ENCODE measurements at regions not wholly inside any gene's neighbourhood (a gene's known extent, or its start where the extent isn't known, plus 50 kb on each side); places are given as distances from the start of the nearest gene placed in this dataset.
A peak's percentile ranks its signal among the peaks of the same experiment; 100 is the strongest.

- ATAC-seq (peak; percentile 44 to 58), DNase-seq (ENCODE audit: low spot score) (peak; percentile 65)
- Mint-ChIP-seq H3K4me3 (no peak overlapping the region), H3K27ac (no peak overlapping the region), H3K27me3 (peaks cover 6 to 10% of the 10 kb centered on the region in 2 donors), H3K36me3 (no peaks in the 10 kb centered on the region), H3K4me1 (ENCODE audit: low read depth in 2 of 2) (no peaks in the 10 kb centered on the region), H3K9me3 (no peaks in the 10 kb centered on the region)
These were observed 246.8 kb downstream of the SKIDA1 start for GRCh38 chr10:21278491-21279216.

- no peaks in the 10 kb centered on the region for H3K9me3 Mint-ChIP-seq
- H3K27ac Mint-ChIP-seq = no peak overlapping the region
- no peak overlapping the region for H3K4me3 Mint-ChIP-seq
- H3K36me3 Mint-ChIP-seq = no peaks in the 10 kb centered on the region
- ATAC-seq (peak; percentile 39 to 56), DNase-seq (ENCODE audit: low spot score) (no peak)
- no peaks in the 10 kb centered on the region for H3K4me1 Mint-ChIP-seq (ENCODE audit: low read depth in 2 of 2)
- H3K27me3 Mint-ChIP-seq = peaks cover 0 to 6% of the 10 kb centered on the region in 2 donors
These were observed 252.0 kb downstream of the SKIDA1 start for GRCh38 chr10:21273400-21273968.

- no peak for ATAC-seq
- H3K4me3 Mint-ChIP-seq = no peak overlapping the region
- H3K27me3 Mint-ChIP-seq = peaks cover 0 to 6% of the 10 kb centered on the region in 2 donors
- no peaks in the 10 kb centered on the region for H3K4me1 Mint-ChIP-seq (ENCODE audit: low read depth in 2 of 2)
- no peaks in the 10 kb centered on the region for H3K36me3 Mint-ChIP-seq
- H3K27ac Mint-ChIP-seq = no peak overlapping the region
- no peaks in the 10 kb centered on the region for H3K9me3 Mint-ChIP-seq
- DNase-seq (ENCODE audit: low spot score) = no peak
These were observed 252.7 kb downstream of the SKIDA1 start for GRCh38 chr10:21272643-21273399.

- Mint-ChIP-seq H3K4me3 (no peak overlapping the region), H3K27ac (no peak overlapping the region), H3K27me3 (peaks cover 0 to 6% of the 10 kb centered on the region in 2 donors), H3K36me3 (no peaks in the 10 kb centered on the region), H3K4me1 (ENCODE audit: low read depth in 2 of 2) (no peaks in the 10 kb centered on the region), H3K9me3 (no peaks in the 10 kb centered on the region)
- DNase-seq (ENCODE audit: low spot score) (no peak), ATAC-seq (no peak)
These were observed 254.5 kb downstream of the SKIDA1 start for GRCh38 chr10:21270976-21271375.

GRCh38 chr10:21269289-21269688, 256.2 kb downstream of the SKIDA1 start:
- Mint-ChIP-seq H3K27ac (no peak overlapping the region), H3K4me1 (ENCODE audit: low read depth in 2 of 2) (no peaks in the 10 kb centered on the region), H3K27me3 (peaks cover 0 to 3% of the 10 kb centered on the region in 2 donors), H3K36me3 (no peaks in the 10 kb centered on the region), H3K9me3 (no peaks in the 10 kb centered on the region), H3K4me3 (no peak overlapping the region)
- no peak for DNase-seq (ENCODE audit: low spot score)
- ATAC-seq = no peak

- H3K4me1 Mint-ChIP-seq (ENCODE audit: low read depth in 2 of 2) = no peaks in the 10 kb centered on the region
- H3K4me3 Mint-ChIP-seq = no peak overlapping the region
- DNase-seq (ENCODE audit: low spot score) = no peak
- H3K27ac Mint-ChIP-seq = no peak overlapping the region
- H3K9me3 Mint-ChIP-seq = no peaks in the 10 kb centered on the region
- ATAC-seq = no peak
- H3K27me3 Mint-ChIP-seq = peaks cover 0 to 4% of the 10 kb centered on the region in 2 donors
- H3K36me3 Mint-ChIP-seq = no peaks in the 10 kb centered on the region
These were observed 259.9 kb downstream of the SKIDA1 start for GRCh38 chr10:21265622-21266021.

GRCh38 chr10:21264271-21264670, 261.2 kb downstream of the SKIDA1 start:
- no peak for DNase-seq (ENCODE audit: low spot score)

GRCh38 chr10:21263839-21264238, 261.6 kb downstream of the SKIDA1 start:
- Mint-ChIP-seq H3K36me3 (no peaks in the 10 kb centered on the region), H3K4me3 (no peak overlapping the region), H3K4me1 (ENCODE audit: low read depth in 2 of 2) (no peaks in the 10 kb centered on the region), H3K27ac (no peak overlapping the region), H3K27me3 (peaks cover 0 to 3% of the 10 kb centered on the region in 2 donors), H3K9me3 (no peaks in the 10 kb centered on the region)
- ATAC-seq (no peak), DNase-seq (ENCODE audit: low spot score) (no peak)

More at GRCh38 chr10:21264271-21264670, 261.2 kb downstream of the SKIDA1 start:
- no peaks in the 10 kb centered on the region for H3K9me3 Mint-ChIP-seq
- no peak overlapping the region for H3K4me3 Mint-ChIP-seq
- peaks cover 0 to 3% of the 10 kb centered on the region in 2 donors for H3K27me3 Mint-ChIP-seq
- H3K4me1 Mint-ChIP-seq (ENCODE audit: low read depth in 2 of 2) = no peaks in the 10 kb centered on the region
- ATAC-seq = no peak
- no peak overlapping the region for H3K27ac Mint-ChIP-seq
- no peaks in the 10 kb centered on the region for H3K36me3 Mint-ChIP-seq

- H3K4me3 Mint-ChIP-seq = no peak overlapping the region
- no peaks in the 10 kb centered on the region for H3K9me3 Mint-ChIP-seq
- H3K4me1 Mint-ChIP-seq (ENCODE audit: low read depth in 2 of 2) = no peaks in the 10 kb centered on the region
- DNase-seq (ENCODE audit: low spot score) = no peak
- peaks cover 0 to 3% of the 10 kb centered on the region in 2 donors for H3K27me3 Mint-ChIP-seq
- H3K27ac Mint-ChIP-seq = no peak overlapping the region
- no peaks in the 10 kb centered on the region for H3K36me3 Mint-ChIP-seq
- ATAC-seq = no peak
These were observed 262.1 kb downstream of the SKIDA1 start for GRCh38 chr10:21263263-21263803.

GRCh38 chr10:21261842-21262294, 263.6 kb downstream of the SKIDA1 start:
- H3K4me3 Mint-ChIP-seq = no peak overlapping the region
- no peaks in the 10 kb centered on the region for H3K4me1 Mint-ChIP-seq (ENCODE audit: low read depth in 2 of 2)
- H3K9me3 Mint-ChIP-seq = no peaks in the 10 kb centered on the region
- ATAC-seq = no peak
- no peaks in the 10 kb centered on the region for H3K36me3 Mint-ChIP-seq
- H3K27me3 Mint-ChIP-seq = peaks cover 0 to 5% of the 10 kb centered on the region in 2 donors
- no peak overlapping the region for H3K27ac Mint-ChIP-seq
- no peak for DNase-seq (ENCODE audit: low spot score)

GRCh38 chr10:21260506-21261149, 264.9 kb downstream of the SKIDA1 start:
- H3K36me3 Mint-ChIP-seq = no peaks in the 10 kb centered on the region
- H3K27ac Mint-ChIP-seq = no peak overlapping the region
- DNase-seq (ENCODE audit: low spot score) (no peak), ATAC-seq (no peak)
- H3K27me3 Mint-ChIP-seq = peaks cover 0 to 5% of the 10 kb centered on the region in 2 donors
- no peaks in the 10 kb centered on the region for H3K4me1 Mint-ChIP-seq (ENCODE audit: low read depth in 2 of 2)
- H3K4me3 Mint-ChIP-seq = no peak overlapping the region
- H3K9me3 Mint-ChIP-seq = no peaks in the 10 kb centered on the region

- no peak for ATAC-seq
- Mint-ChIP-seq H3K4me3 (no peak overlapping the region), H3K9me3 (no peaks in the 10 kb centered on the region), H3K27ac (no peak overlapping the region), H3K4me1 (ENCODE audit: low read depth in 2 of 2) (no peaks in the 10 kb centered on the region), H3K36me3 (no peaks in the 10 kb centered on the region), H3K27me3 (peaks cover 0 to 5% of the 10 kb centered on the region in 2 donors)
- no peak for DNase-seq (ENCODE audit: low spot score)
These were observed 265.4 kb downstream of the SKIDA1 start for GRCh38 chr10:21260066-21260465.

- Mint-ChIP-seq H3K27ac (no peak overlapping the region), H3K36me3 (no peaks in the 10 kb centered on the region), H3K9me3 (no peaks in the 10 kb centered on the region), H3K4me1 (ENCODE audit: low read depth in 2 of 2) (no peaks in the 10 kb centered on the region), H3K4me3 (no peak overlapping the region), H3K27me3 (peaks cover 0 to 5% of the 10 kb centered on the region in 2 donors)
- DNase-seq (ENCODE audit: low spot score) = no peak
- ATAC-seq = no peak
These were observed 267.6 kb downstream of the SKIDA1 start for GRCh38 chr10:21257919-21258318.
